IPS-NIHi7 (cell line): ENCODE measurements at regions not wholly inside any gene's neighbourhood (a gene's known extent, or its start where the extent isn't known, plus 50 kb on each side); places are given as distances from the start of the nearest gene placed in this dataset.
"Not testable (repeated sequence)": the region's sequence is repeated elsewhere in the genome, so short reads cannot be mapped to it uniquely, and the experiment has no call there.

Experiments
- DNase-seq: peaks from one replicate; pipeline ENCODE4 v3.0.0; 2012; ENCODE audit warnings: mixed read lengths; ENCODE audit errors: extremely low spot score

GRCh38 chr16:75996491-75996890 lies 270.2 kb upstream of the CPHXL start:
- no peak for DNase-seq

GRCh38 chr16:75997606-75998005 lies 271.3 kb upstream of the CPHXL start:
- DNase-seq = no peak

GRCh38 chr16:76007645-76008044 lies 269.6 kb upstream of the CNTNAP4 start:
- no peak for DNase-seq

GRCh38 chr16:76023835-76024234 lies 253.4 kb upstream of the CNTNAP4 start:
- no peak for DNase-seq

GRCh38 chr16:76035689-76036088 lies 241.5 kb upstream of the CNTNAP4 start:
- no peak for DNase-seq

- no peak for DNase-seq
Observed at GRCh38 chr16:76038097-76038496, 239.1 kb upstream of the CNTNAP4 start.

GRCh38 chr16:76052725-76053124 lies 224.5 kb upstream of the CNTNAP4 start:
- DNase-seq = no peak

GRCh38 chr16:76059186-76059585 lies 218.0 kb upstream of the CNTNAP4 start:
- DNase-seq = no peak

- no peak for DNase-seq
Observed at GRCh38 chr16:76059701-76060100, 217.5 kb upstream of the CNTNAP4 start.

- DNase-seq = no peak
Observed at GRCh38 chr16:76071690-76072089, 205.5 kb upstream of the CNTNAP4 start.

- no peak for DNase-seq
Observed at GRCh38 chr16:76081967-76082366, 195.2 kb upstream of the CNTNAP4 start.

GRCh38 chr16:76106647-76107046 lies 170.6 kb upstream of the CNTNAP4 start:
- no peak for DNase-seq

GRCh38 chr16:76108460-76108859 lies 168.7 kb upstream of the CNTNAP4 start:
- DNase-seq = no peak

- DNase-seq = no peak
Observed at GRCh38 chr16:76114681-76115080, 162.5 kb upstream of the CNTNAP4 start.

GRCh38 chr16:76118344-76118743 lies 158.9 kb upstream of the CNTNAP4 start:
- no peak for DNase-seq

- no peak for DNase-seq
Observed at GRCh38 chr16:76121636-76122035, 155.6 kb upstream of the CNTNAP4 start.

- DNase-seq = no peak
Observed at GRCh38 chr16:76123966-76124365, 153.2 kb upstream of the CNTNAP4 start.

- no peak for DNase-seq
Observed at GRCh38 chr16:76125871-76126270, 151.3 kb upstream of the CNTNAP4 start.

GRCh38 chr16:76138056-76138455 lies 139.1 kb upstream of the CNTNAP4 start:
- not testable (repeated sequence) for DNase-seq

GRCh38 chr16:76157629-76158028 lies 119.6 kb upstream of the CNTNAP4 start:
- DNase-seq = peak; percentile 28

GRCh38 chr16:76162046-76162445 lies 115.2 kb upstream of the CNTNAP4 start:
- no peak for DNase-seq

- DNase-seq = no peak
Observed at GRCh38 chr16:76164970-76165558, 112.1 kb upstream of the CNTNAP4 start.

- no peak for DNase-seq
Observed at GRCh38 chr16:76175718-76176117, 101.5 kb upstream of the CNTNAP4 start.

- DNase-seq = no peak
Observed at GRCh38 chr16:76176153-76176552, 101.0 kb upstream of the CNTNAP4 start.
